ENCODE measurements at regions not wholly inside any gene's neighbourhood (a gene's known extent, or its start where the extent isn't known, plus 50 kb on each side); places are given as distances from the start of the nearest gene placed in this dataset.

DNA sequence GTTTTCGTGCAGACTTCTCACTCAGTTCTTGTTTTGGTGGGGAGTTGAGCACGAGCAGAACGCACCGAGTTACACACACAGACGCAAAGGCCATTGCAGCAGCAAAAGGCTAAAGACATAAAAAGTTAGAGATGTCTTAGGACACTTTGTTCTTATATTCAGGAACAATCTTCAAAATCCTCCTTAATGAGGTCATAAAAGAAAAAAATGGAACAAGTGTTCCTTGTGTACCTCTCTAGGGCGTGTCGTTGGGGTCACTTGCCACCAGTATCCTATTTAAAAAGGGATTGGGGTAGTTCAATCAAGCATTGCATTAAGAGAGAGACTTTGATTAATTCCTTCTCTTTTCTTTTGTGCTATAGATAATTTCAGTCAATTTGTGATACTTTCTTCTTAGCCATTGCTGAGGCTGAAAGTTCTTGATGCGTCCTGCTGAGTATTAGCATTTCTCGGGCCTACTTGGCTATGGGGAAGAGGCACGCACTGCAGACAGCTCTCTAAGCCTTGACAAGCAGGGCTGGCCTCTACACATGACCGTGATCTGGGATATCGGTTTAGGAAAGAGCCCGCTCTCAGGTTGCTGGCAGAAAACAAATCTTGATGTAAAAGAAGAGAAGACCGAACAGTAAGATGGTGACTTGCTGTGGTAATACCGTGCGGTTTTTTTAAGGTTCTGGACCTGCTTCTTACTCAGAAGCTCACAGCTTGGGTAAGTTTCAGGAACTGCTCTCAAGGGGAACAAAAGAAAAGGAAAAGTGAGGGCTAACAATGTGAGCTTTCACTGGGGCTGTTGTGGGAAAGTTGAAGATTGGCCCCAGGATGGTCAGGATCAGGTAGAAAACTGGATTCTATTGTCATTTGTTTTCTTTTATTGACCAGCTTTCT is 223.6 kb downstream of the TM9SF2 start:
- H3K27ac ChIP-seq: no peak overlapping the region
- TF ChIP-seq, protein P1, sequence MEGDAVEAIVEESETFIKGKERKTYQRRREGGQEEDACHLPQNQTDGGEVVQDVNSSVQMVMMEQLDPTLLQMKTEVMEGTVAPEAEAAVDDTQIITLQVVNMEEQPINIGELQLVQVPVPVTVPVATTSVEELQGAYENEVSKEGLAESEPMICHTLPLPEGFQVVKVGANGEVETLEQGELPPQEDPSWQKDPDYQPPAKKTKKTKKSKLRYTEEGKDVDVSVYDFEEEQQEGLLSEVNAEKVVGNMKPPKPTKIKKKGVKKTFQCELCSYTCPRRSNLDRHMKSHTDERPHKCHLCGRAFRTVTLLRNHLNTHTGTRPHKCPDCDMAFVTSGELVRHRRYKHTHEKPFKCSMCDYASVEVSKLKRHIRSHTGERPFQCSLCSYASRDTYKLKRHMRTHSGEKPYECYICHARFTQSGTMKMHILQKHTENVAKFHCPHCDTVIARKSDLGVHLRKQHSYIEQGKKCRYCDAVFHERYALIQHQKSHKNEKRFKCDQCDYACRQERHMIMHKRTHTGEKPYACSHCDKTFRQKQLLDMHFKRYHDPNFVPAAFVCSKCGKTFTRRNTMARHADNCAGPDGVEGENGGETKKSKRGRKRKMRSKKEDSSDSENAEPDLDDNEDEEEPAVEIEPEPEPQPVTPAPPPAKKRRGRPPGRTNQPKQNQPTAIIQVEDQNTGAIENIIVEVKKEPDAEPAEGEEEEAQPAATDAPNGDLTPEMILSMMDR (IDR thresholded peaks at IDR 0.05): no peak
- no peak for TF ChIP-seq POLR2A (IDR thresholded peaks at IDR 0.05)
- DNase-seq: no peak
- H3K9me3 ChIP-seq: no peaks in the 10 kb centered on the region
- H3K27me3 ChIP-seq: no peaks in the 10 kb centered on the region
- H3K4me1 ChIP-seq: no peaks in the 10 kb centered on the region
- intact Hi-C loops (cut with DNase I; ENCODE audit: low total_unique reads): no loop called here
- H3K4me3 ChIP-seq: no peak overlapping the region
- no peaks in the 10 kb centered on the region for H3K36me3 ChIP-seq

DNA sequence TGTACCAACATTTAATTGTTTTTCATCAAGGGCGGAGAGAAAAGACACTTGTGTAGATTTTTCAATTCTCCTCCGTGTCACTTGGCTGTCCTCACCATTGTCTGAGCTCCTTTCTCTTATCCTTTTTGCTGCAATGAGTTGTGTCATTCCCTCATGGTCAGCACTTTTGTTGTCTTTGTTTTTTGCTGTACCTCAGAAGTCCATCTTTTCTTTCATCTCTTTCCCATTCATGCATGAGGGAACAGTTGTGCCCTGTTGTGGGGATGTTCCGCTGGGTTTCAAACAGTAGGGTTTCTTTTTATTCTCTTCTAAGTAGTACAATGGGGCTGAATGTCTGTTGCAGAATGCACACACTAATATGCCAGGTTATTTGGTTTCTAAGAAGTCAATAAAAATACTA is 222.6 kb downstream of the TM9SF2 start:
- no peaks in the 10 kb centered on the region for H3K27me3 ChIP-seq
- no peaks in the 10 kb centered on the region for H3K36me3 ChIP-seq
- no peak overlapping the region for H3K4me3 ChIP-seq
- intact Hi-C loops (cut with DNase I; ENCODE audit: low total_unique reads): no loop called here
- TF ChIP-seq, protein P1 (IDR thresholded peaks at IDR 0.05): no peak
- TF ChIP-seq POLR2A (IDR thresholded peaks at IDR 0.05): no peak
- no peak overlapping the region for H3K27ac ChIP-seq
- H3K4me1 ChIP-seq: no peaks in the 10 kb centered on the region
- no peaks in the 10 kb centered on the region for H3K9me3 ChIP-seq
- no peak for DNase-seq

DNA sequence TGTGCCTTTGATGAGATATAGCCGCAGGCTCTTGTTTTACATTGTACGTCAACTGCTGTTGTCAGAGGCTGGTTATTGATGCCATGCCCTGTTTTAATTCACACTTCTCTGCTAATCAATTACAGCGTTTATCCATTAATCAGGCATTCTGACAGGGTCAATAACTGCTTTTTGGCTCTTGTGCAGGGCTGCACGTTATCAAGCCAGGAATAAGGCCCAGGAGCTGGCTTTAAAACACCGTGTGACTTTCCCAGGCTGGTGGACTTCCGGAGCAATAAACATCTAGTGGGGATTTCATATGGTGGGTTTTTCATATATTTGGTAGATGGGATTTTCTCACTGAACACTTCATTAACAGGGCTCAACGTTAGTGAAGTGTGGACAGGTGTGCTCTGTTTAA is 221.7 kb downstream of the TM9SF2 start:
- Histone ChIP-seq H3K9me3 (no peaks in the 10 kb centered on the region), H3K27me3 (no peaks in the 10 kb centered on the region), H3K36me3 (no peaks in the 10 kb centered on the region), H3K4me1 (no peaks in the 10 kb centered on the region), H3K27ac (no peak overlapping the region), H3K4me3 (no peak overlapping the region)
- intact Hi-C loops (cut with DNase I; ENCODE audit: low total_unique reads): no loop called here
- TF ChIP-seq POLR2A (IDR thresholded peaks at IDR 0.05): no peak
- TF ChIP-seq, protein P1 (IDR thresholded peaks at IDR 0.05): no peak
- no peak for DNase-seq

DNA sequence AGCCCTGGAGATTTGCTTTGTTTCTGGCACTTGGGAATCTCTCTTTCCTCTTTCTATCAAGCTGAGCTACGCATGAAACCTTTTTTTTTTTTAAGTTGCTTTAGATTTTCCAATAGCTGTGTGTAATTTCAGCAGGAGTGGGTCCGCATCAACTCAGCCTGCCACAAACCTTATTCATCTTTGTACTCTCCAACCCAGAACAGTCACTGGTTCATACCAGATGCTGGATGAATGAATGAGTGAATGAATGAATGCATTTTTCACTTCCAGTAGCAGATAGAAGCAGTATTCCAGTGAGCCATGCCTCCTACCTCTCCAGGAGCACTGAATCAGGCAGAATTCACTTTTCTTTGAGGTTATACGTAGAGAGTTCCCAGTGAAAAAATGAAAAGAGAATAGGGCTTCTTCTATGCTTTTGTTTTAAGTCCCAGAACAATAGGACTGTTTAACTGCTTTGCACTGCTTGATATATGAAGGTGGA is 221.1 kb downstream of the TM9SF2 start:
- intact Hi-C loops (cut with DNase I; ENCODE audit: low total_unique reads): no loop called here
- Histone ChIP-seq H3K27ac (no peak overlapping the region), H3K9me3 (no peaks in the 10 kb centered on the region), H3K4me1 (no peaks in the 10 kb centered on the region), H3K36me3 (no peaks in the 10 kb centered on the region), H3K27me3 (no peaks in the 10 kb centered on the region), H3K4me3 (no peak overlapping the region)
- TF ChIP-seq, protein P1 (IDR thresholded peaks at IDR 0.05): no peak
- no peak for TF ChIP-seq POLR2A (IDR thresholded peaks at IDR 0.05)
- DNase-seq: no peak

DNA sequence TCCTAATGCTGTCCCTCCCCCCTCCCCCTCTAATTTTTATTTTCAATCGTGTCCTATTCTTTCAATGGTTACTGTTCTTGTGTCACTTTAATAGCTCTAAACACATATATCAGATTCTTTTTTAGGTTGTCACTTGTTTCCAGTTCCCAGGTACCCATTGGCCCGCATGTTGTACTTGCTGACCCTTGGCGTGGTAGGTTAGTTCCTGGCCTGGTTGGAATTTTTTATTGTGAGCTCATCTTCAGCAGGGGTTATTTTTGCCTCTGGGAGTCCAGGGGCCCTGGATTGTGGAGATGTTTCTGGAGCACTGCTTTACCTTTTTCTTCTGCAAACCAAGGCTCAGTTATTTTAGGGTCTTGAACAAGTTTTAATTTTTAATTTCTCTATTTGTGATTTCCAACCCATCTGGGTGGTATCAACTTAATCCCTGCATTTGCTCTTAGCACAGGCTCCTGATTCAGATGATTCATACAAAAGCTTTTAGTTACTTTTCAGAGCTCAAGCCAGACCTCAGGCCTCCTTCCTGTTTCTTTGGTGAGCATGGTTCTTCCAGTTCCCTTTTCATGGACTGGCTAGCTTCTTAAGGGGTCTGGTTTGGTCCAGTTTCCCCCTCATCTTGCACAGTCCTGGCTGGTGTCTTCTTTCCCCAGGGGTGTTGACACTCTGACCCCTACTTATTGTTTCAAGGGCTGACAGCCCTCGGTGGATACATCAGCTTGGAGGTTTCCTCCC is 220.5 kb downstream of the TM9SF2 start:
- Histone ChIP-seq H3K9me3 (no peaks in the 10 kb centered on the region), H3K27ac (no peak overlapping the region), H3K4me1 (no peaks in the 10 kb centered on the region), H3K36me3 (no peaks in the 10 kb centered on the region), H3K27me3 (no peaks in the 10 kb centered on the region), H3K4me3 (no peak overlapping the region)
- no peak for TF ChIP-seq POLR2A (IDR thresholded peaks at IDR 0.05)
- TF ChIP-seq, protein P1 (IDR thresholded peaks at IDR 0.05): no peak
- no peak for DNase-seq
- intact Hi-C loops (cut with DNase I; ENCODE audit: low total_unique reads): no loop called here

All from uterus (tissue), 3 donors.